GM19023 (cell line): ENCODE measurements at regions not wholly inside any gene's neighbourhood (a gene's known extent, or its start where the extent isn't known, plus 50 kb on each side); places are given as distances from the start of the nearest gene placed in this dataset.

ENCODE experiments used
- ATAC-seq: cut with Tn5 transposase; IDR thresholded peaks from one replicate; pipeline ENCODE4 v1.9.1; 2021; ENCODE audit warnings: mild to moderate bottlenecking, moderate library complexity; ENCODE audit not compliant: unreplicated experiment

DNA sequence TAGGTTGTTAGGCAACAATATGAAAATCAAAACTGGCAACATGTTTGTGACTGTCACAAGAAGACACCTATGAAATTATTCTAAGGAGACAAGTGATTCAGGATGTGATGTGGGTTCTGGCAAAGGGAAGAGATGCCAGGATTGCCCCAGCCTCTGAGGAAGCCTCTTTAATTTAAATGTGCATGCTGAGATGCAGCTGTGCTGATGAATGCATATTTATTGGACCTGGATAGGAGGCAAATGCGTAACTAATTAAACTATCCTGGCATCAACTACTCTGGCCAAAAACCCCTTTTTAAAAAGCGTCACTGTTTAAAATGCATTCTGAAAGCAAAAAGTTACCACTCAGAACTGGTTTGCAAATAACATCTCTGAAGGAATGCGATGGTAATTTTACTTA is 176.5 kb upstream of the DPH6 start:
- no peak for ATAC-seq

- ATAC-seq: no peak
Observed at GRCh38 chr15:35723120-35723847, 177.3 kb upstream of the DPH6 start.

GRCh38 chr15:35723852-35724251 is 177.9 kb upstream of the DPH6 start:
- no peak for ATAC-seq

DNA sequence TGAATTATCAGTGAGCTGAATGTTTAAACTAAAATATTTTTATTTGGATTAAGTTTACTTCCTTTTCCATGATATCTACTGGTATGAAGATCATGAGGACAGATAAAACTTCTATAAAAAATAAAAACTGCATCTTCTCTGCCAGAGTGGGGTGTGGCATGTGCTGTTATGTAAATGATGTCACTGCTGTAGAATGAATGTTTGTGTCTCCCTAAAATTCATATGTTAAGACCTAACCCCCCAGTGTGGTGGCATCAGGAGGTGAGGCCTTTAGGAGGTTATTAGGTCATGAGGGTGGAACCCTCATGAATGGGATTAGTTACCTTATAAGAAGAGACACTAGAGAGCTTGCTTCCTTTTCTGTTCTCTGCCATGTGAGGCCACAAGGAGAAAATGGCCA is 178.7 kb upstream of the DPH6 start:
- no peak for ATAC-seq

DNA sequence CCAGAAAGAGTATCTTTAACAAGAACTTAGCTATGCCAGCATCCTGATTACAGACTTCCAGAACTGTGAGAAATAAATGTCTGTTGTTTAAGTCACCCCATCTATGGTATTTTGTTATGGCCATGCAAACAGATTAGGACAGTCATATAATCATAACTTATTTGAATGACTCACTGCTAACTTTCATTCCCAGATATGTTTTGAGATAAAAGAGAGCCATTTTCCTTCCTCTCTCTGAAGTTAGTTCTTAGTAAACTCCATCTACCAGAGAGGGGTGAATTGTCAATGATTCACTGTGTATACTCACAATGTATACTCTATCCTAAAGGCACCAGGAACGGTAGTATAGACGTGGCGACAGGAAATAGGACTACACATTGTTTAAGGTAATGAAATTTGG is 179.4 kb upstream of the DPH6 start:
- ATAC-seq: no peak

DNA sequence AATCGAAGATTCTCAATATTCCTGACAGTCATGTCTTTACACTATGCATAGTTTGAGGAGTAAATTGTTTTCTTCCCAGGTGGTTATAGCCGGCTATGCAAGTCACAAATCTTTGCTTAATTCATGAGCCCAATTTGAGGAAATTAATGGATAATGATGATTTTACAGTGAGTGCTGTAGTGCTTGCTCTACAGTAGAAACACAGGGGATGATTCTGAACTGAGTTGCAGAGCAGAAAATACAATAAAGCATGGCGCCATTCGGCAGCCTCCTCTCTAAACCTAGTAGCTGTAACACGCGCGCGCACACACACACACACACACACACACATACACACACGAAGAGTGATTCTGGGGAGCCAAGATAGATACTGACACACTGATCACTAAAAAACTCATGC is 181.7 kb upstream of the DPH6 start:
- ATAC-seq: no peak

DNA sequence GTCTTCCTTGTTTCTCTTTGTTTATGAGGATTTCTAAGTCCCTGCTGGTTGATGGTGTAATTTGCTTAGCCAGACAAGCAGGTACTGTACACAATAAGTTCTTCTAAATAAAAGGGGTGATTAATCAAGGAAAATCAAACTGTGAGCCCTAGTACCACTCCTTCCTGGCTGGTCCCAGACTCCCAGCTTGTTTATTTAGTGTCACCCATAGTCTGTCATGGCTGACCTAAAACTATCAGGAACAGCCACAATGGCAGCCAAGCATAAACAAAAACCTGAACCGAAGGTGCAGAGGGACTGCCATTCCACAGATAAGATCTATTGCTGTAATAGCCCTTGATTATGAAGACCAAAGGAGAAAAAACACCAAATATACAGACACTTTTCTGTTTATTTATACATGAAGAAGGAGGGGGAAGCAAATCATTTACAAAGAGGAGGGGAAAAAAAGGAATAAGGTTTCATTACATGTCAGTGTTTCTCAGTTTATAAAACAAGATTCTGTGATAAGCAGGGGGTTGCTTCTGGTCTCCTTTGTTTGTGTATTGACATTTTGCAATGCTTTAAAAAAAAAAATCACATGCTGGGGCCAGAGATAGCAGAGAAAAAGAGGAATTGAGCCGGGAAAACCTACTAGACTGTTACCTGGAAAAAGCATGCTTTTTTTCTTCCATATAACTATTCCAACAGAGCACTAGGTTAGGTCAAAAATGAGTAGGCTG is 182.4 kb upstream of the DPH6 start:
- no peak for ATAC-seq

DNA sequence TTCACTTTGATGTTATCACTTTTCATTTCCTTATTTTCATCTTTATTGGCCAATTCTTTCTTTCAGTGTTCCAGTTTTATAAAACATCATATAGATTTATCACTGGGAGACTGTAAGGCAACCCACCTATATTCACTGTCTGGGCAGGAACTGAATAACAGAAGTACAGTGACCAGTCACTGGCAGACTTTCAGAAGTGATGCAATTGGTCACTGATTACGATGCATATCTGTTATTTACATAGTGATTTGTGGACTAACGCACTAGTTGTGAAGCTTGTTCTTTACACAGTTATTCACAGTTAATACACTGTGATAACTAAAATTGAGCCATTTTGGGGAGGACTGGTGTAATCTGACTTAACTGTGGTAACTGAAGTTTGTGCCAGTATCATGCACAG is 190.2 kb upstream of the DPH6 start:
- no peak for ATAC-seq

DNA sequence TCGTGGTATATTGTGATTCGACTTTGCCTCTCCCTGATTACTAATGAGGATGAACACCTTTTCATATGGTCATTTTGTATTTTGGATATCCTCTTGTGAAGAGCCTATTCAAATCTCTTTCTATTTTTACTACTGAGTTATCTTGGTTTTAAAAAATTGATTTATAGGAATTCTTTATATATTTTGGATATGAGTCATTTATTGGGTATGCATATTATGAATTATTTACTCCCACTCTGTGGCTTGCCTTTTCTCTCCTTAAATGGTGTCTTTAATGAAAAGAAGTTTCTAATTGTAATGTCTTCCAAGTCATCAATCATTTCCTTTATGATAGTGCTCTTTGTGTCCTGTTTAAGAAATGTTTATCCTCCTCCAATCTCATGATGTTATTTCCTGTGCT is 191.5 kb upstream of the DPH6 start:
- no peak for ATAC-seq

DNA sequence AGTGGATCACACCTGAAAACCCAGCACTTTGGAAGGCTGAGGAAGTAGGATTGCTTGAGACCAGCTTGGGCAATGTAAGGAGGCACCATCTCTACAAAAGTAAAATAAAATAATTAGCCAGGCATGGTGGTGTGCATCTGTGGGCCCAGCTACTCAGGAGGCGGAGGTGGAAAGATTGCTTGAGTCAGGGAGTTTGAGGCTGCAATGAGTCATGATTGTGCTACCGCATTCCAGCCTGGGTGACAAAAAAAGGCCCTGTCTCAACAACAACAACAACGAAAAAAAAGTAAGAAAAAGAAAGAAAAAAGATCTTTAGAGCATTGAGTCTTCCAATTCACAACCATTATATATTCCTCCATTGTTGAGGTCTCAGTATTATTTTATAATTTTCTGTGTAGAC is 192.4 kb upstream of the DPH6 start:
- ATAC-seq: no peak

- ATAC-seq: no peak
Observed at GRCh38 chr15:35740761-35741160, 194.8 kb upstream of the DPH6 start.

- ATAC-seq: no peak
Observed at GRCh38 chr15:35741395-35741794, 195.4 kb upstream of the DPH6 start.

GRCh38 chr15:35741881-35742280 is 195.9 kb upstream of the DPH6 start:
- no peak for ATAC-seq

DNA sequence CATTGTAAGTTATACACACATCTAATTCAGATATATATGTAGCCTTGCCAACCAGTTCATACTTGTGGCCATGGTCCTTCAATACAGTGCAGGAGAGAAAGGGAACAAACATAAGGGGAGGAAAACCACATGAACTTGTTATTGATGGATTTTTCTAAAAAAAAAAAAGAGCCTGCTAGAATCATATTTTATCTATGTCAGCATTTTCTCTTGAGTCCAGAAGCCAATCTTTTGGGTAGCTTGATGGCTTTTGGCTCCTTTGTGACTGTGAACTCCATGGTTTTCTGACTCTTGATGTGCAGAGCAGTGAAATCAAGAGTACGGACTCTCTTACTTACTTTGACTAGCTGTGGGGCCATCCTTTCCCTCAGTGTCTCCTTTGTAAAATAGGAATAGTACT is 197.4 kb upstream of the DPH6 start:
- ATAC-seq: no peak

GRCh38 chr15:35746121-35746520 is 200.2 kb upstream of the DPH6 start:
- ATAC-seq: no peak

- ATAC-seq: no peak
Observed at GRCh38 chr15:35748105-35748504, 202.1 kb upstream of the DPH6 start.

GRCh38 chr15:35750051-35750450 is 204.1 kb upstream of the DPH6 start:
- ATAC-seq: no peak

- ATAC-seq: no peak
Observed at GRCh38 chr15:35751413-35752133, 205.6 kb upstream of the DPH6 start.

- no peak for ATAC-seq
Observed at GRCh38 chr15:35752134-35752466, 206.1 kb upstream of the DPH6 start.

DNA sequence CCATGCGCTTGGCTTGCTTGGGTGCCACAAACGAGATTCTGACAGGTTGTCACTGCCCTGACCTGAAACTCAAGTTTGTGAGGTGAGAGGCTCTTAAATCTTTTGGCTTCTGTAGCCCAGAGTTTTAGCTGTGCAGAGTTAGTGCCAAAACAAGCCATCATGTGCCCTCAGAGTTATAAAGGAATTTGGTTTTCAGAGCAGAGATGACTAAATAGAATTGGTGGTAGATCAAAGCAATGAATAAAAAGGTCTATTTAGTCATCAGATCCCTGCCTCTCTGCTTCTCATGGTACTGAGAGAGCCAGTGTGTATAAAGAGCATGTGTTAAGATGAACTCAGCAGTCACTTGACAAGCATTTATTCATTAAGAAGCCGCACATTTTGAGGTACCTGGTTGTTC is 207.5 kb upstream of the DPH6 start:
- ATAC-seq: no peak

DNA sequence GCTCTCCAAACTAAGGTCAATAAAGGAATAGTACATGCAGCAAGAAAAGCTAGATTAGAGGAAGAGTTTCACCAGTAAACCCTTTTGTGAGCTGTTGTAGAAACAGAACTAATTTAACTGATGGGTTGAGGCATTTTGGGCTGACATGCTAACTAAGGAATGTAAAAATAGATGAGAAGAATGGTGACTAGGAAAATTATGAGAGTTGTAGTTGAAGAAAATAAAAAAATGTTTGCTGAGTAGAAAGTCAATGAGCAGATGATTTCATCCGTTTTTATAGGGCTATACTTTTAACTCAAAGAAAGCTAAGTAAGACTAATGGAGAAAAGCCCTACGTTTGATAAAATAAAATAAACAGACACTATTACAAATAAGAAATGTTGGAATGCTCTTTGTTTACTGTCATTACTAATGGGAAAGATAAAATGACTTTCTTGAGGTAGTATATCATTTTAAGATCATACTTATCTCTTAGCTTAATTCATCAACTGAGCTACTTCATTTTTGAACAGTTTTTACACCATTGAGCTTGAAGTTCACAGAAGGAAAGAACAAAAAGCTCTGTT is 209.4 kb upstream of the DPH6 start:
- no peak for ATAC-seq

GRCh38 chr15:35756623-35757022 is 210.7 kb upstream of the DPH6 start:
- no peak for ATAC-seq
